Smooth muscle cell of the brain vasculature (primary cell): ENCODE measurements at regions not wholly inside any gene's neighbourhood (a gene's known extent, or its start where the extent isn't known, plus 50 kb on each side); places are given as distances from the start of the nearest gene placed in this dataset.

Source experiments
- DNase-seq: peaks from one replicate; pipeline ENCODE4 v3.0.0-alpha.2; 2012; ENCODE audit warnings: low read depth, low spot score

- no peak for DNase-seq
Measured at GRCh38 chr2:120881981-120882788, 146.5 kb downstream of the GLI2 start.

- DNase-seq, result no peak
Measured at GRCh38 chr2:120883607-120884440, 148.2 kb downstream of the GLI2 start.

- DNase-seq, result no peak
Measured at GRCh38 chr2:120884472-120885290, 149.0 kb downstream of the GLI2 start.

- no peak for DNase-seq
Measured at GRCh38 chr2:120885321-120885720, 149.7 kb downstream of the GLI2 start.

GRCh38 chr2:120885749-120886148 is 150.1 kb downstream of the GLI2 start:
- DNase-seq, result no peak

- no peak for DNase-seq
Measured at GRCh38 chr2:120886534-120887319, 151.1 kb downstream of the GLI2 start.

- no peak for DNase-seq
Measured at GRCh38 chr2:120887320-120887697, 151.6 kb downstream of the GLI2 start.

- DNase-seq, result no peak
Measured at GRCh38 chr2:120887741-120888231, 152.1 kb downstream of the GLI2 start.

- no peak for DNase-seq
Measured at GRCh38 chr2:120888851-120889250, 153.2 kb downstream of the GLI2 start.

GRCh38 chr2:120889936-120890335 is 154.3 kb downstream of the GLI2 start:
- DNase-seq, result no peak

GRCh38 chr2:120890566-120891360 is 155.1 kb downstream of the GLI2 start:
- no peak for DNase-seq

- no peak for DNase-seq
Measured at GRCh38 chr2:120892271-120892966, 156.8 kb downstream of the GLI2 start.

- DNase-seq, result no peak
Measured at GRCh38 chr2:120892967-120893667, 157.4 kb downstream of the GLI2 start.

- DNase-seq, result no peak
Measured at GRCh38 chr2:120893811-120894584, 158.3 kb downstream of the GLI2 start.

GRCh38 chr2:120894966-120895365 is 159.3 kb downstream of the GLI2 start:
- DNase-seq, result no peak

GRCh38 chr2:120896126-120896525 is 160.5 kb downstream of the GLI2 start:
- DNase-seq, result no peak

- no peak for DNase-seq
Measured at GRCh38 chr2:120896901-120897300, 161.2 kb downstream of the GLI2 start.

- DNase-seq, result no peak
Measured at GRCh38 chr2:120897399-120897798, 161.7 kb downstream of the GLI2 start.
